A673 (cell line): ENCODE measurements at regions not wholly inside any gene's neighbourhood (a gene's known extent, or its start where the extent isn't known, plus 50 kb on each side); places are given as distances from the start of the nearest gene placed in this dataset.
"Not testable (repeated sequence)": the region's sequence is repeated elsewhere in the genome, so short reads cannot be mapped to it uniquely, and the experiment has no call there.

Experiments used
- BruUV-seq: library from RNA; stranded (reverse); fragments of 400-500 nt; replicated peaks from 2 replicates; lab custom pipeline; 2021; lab: Mats Ljungman, UMichigan
- CTCF ChIA-PET: fragments of 300-600 bp; sonication (Branson Sonifier 250); formaldehyde crosslinking; loops from one replicate; lab custom pipeline; 2022; ENCODE audit warnings: antibody characterized with exemption; lab: Charles Lee
- POLR2A ChIA-PET: fragments of 300-600 bp; sonication (Branson Sonifier 250); formaldehyde crosslinking; loops from one replicate; lab custom pipeline; 2022; ENCODE audit warnings: antibody characterized with exemption; ENCODE audit not compliant: low non-redundant PET; lab: Charles Lee
- DNase-seq: peaks from one replicate; pipeline ENCODE4 v3.0.0-alpha.2; 2015; ENCODE audit warnings: low spot score
- H3K27ac ChIP-seq: fragments of 200-600 bp; sonication (generic); 2 replicates; pipeline ENCODE4 v1.5.1; 2016; ENCODE audit warnings: mixed run types, low read depth, mild to moderate bottlenecking, mixed read lengths, antibody characterized with exemption, low read length; ENCODE audit not compliant: poor library complexity, severe bottlenecking
- H3K27me3 ChIP-seq: fragments of 200-600 bp; sonication (generic); replicated peaks from 2 replicates; pipeline ENCODE4 v1.6.1; 2017; ENCODE audit warnings: mixed run types, low read depth, mild to moderate bottlenecking, mixed read lengths, antibody characterized with exemption, low read length; ENCODE audit not compliant: insufficient read depth, poor library complexity
- H3K36me3 ChIP-seq: fragments of 200-600 bp; sonication (generic); 2 replicates; pipeline ENCODE4 v1.6.1; 2016; ENCODE audit warnings: mixed run types, mild to moderate bottlenecking, mixed read lengths, antibody characterized with exemption, low read length; ENCODE audit not compliant: insufficient read depth, poor library complexity, severe bottlenecking
- H3K4me1 ChIP-seq: fragments of 200-600 bp; sonication (generic); 2 replicates; pipeline ENCODE4 v1.6.1; 2017; ENCODE audit warnings: mixed run types, mild to moderate bottlenecking, mixed read lengths, antibody characterized with exemption, low read length; ENCODE audit not compliant: insufficient read depth, poor library complexity, severe bottlenecking
- H3K4me3 ChIP-seq: fragments of 200-600 bp; sonication (generic); 2 replicates; pipeline ENCODE4 v1.5.1; 2016; ENCODE audit warnings: low read depth, mixed run types, mild to moderate bottlenecking, mixed read lengths, low read length; ENCODE audit not compliant: poor library complexity, severe bottlenecking
- H3K9me3 ChIP-seq: fragments of 200-600 bp; sonication (generic); 2 replicates; pipeline ENCODE4 v1.6.1; 2016; ENCODE audit warnings: mixed run types, low read depth, mild to moderate bottlenecking, mixed read lengths, antibody characterized with exemption, low read length; ENCODE audit not compliant: poor library complexity, severe bottlenecking
- EZH2 ChIP-seq: fragments of 200-600 bp; sonication (generic); IDR thresholded peaks from 2 replicates; pipeline ENCODE4 v1.6.1; 2017; ENCODE audit warnings: borderline replicate concordance, low read depth, mild to moderate bottlenecking, mixed read lengths, antibody characterized with exemption, low read length; ENCODE audit not compliant: poor library complexity, severe bottlenecking
- intact Hi-C: fragments of 100-400 bp; cut with micrococcal nuclease; formaldehyde crosslinking; loops from one replicate; pipeline ENCODE4 v1.10.0; 2022; ENCODE audit not compliant: unreplicated experiment
- TF ChIP-seq, protein P1 (sequence below): fragments of 300-800, 200-600 bp; sonication (generic); conservative IDR thresholded peaks from 2 replicates; pipeline ENCODE4 v1.5.1; 2017; ENCODE audit warnings: low read depth, mild to moderate bottlenecking, antibody characterized with exemption, low read length, moderate library complexity, mixed read lengths

DNA sequence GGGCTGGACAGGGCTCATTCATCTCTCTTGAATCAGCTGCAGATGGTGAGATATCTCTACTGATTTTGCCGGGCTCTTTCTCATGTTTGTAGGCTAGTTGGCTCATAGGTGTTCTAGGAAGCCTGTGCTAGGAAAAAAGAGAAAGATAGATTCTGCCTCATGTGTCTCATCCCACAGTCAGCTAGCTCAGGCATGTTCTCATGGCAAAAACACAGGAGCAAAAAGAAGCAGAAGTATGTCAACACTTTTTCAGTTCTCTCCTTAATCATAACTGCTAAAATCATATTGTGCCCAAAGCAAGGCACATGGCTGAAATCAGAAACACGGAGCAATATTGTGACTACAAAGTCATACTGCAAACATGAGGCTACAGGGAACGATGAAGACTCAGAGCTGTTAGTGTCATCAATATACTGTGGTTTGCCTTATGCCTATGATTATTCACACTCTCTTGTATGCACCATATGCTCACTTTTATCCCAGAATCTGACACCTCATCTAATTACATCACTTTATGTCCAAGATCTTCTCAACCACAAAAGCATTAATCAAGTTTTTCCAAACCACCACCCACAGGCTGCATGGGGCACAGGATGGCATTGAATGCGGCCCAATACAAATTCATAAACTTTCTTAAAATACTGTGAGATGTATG is 571.9 kb upstream of the CNTNAP5 start:
- no TSS peak for BruUV-seq
- no peak overlapping the region for H3K4me3 ChIP-seq
- H3K27ac ChIP-seq = no peak overlapping the region
- ChIA-PET CTCF (no interaction called here), POLR2A (no interaction called here)
- H3K9me3 ChIP-seq = no peaks in the 10 kb centered on the region
- DNase-seq = no peak
- TF ChIP-seq, protein P1, sequence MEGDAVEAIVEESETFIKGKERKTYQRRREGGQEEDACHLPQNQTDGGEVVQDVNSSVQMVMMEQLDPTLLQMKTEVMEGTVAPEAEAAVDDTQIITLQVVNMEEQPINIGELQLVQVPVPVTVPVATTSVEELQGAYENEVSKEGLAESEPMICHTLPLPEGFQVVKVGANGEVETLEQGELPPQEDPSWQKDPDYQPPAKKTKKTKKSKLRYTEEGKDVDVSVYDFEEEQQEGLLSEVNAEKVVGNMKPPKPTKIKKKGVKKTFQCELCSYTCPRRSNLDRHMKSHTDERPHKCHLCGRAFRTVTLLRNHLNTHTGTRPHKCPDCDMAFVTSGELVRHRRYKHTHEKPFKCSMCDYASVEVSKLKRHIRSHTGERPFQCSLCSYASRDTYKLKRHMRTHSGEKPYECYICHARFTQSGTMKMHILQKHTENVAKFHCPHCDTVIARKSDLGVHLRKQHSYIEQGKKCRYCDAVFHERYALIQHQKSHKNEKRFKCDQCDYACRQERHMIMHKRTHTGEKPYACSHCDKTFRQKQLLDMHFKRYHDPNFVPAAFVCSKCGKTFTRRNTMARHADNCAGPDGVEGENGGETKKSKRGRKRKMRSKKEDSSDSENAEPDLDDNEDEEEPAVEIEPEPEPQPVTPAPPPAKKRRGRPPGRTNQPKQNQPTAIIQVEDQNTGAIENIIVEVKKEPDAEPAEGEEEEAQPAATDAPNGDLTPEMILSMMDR = no peak
- no peak for TF ChIP-seq EZH2
- intact Hi-C loops = no loop called here
- no peaks in the 10 kb centered on the region for H3K27me3 ChIP-seq
- H3K4me1 ChIP-seq = no peaks in the 10 kb centered on the region
- H3K36me3 ChIP-seq = no peaks in the 10 kb centered on the region

DNA sequence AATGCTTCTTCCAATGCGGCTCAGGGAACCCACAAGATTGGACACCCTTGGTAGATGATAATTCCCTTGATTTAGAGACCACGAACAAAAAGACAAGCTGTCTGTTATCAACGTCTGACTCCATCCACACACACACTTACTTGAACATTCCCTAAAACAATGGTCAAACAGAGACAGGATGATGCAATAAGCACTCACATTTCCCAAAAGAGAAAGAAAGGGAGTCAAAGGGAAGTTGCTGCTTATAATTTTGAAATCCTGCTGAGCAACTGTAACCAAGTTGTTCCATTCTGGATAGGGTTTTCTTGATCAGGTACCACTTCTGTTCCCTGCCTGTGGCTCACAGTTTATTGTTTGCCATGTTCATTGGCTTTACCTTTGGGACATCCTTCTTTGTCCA is 571.3 kb upstream of the CNTNAP5 start:
- intact Hi-C loops = no loop called here
- ChIA-PET CTCF (no interaction called here), POLR2A (no interaction called here)
- Histone ChIP-seq H3K27ac (no peak overlapping the region), H3K36me3 (no peaks in the 10 kb centered on the region), H3K4me1 (no peaks in the 10 kb centered on the region), H3K27me3 (no peaks in the 10 kb centered on the region), H3K9me3 (no peaks in the 10 kb centered on the region), H3K4me3 (no peak overlapping the region)
- DNase-seq = no peak
- BruUV-seq = no TSS peak
- TF ChIP-seq, protein P1 = no peak
- no peak for TF ChIP-seq EZH2

DNA sequence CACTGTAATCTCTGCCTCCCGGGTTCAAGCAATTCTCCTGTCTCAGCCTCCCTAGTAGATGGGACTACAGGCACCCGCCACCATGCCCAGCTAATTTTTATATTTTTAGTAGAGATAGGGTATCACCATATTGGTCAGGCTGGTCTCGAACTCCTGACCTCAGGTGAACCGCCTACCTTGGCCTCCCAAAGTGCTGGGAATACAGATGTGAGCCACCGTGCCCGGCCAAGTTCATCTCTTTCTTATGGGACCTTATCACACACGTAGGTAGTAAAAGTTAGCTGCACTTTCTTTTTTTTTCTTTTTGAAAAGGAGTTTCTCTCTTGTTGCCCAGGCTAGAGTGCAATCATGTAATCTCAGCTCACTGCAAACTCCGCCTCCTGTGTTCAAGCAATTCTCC is 569.9 kb upstream of the CNTNAP5 start:
- H3K27me3 ChIP-seq, H3K4me1 ChIP-seq, H3K9me3 ChIP-seq, intact Hi-C loops, BruUV-seq, DNase-seq, H3K36me3 ChIP-seq, H3K27ac ChIP-seq, POLR2A ChIA-PET, H3K4me3 ChIP-seq, CTCF ChIA-PET: not testable (repeated sequence)

DNA sequence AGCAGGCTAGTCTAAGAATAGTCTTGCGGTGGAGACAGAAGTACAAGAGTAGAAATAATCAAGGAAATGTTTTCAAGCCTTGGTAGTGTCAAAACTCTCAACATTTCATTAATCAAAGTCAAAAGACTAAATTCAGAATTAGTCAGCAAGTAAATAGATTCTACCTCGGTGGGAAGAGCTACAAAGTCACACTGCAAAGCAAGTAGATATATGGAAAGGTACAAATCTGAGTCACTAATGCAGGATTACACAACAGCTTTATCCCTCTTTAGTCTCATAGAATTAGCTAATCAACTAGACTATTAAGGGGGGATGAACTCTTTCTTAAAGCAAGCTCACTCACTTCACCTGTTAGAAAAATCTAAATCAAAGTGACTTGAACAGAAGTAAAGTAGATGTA is 568.7 kb upstream of the CNTNAP5 start:
- TF ChIP-seq, protein P1 = no peak
- no peak for TF ChIP-seq EZH2
- no peaks in the 10 kb centered on the region for H3K4me1 ChIP-seq
- no peaks in the 10 kb centered on the region for H3K9me3 ChIP-seq
- H3K27me3 ChIP-seq = no peaks in the 10 kb centered on the region
- intact Hi-C loops = no loop called here
- ChIA-PET CTCF (no interaction called here), POLR2A (no interaction called here)
- no peaks in the 10 kb centered on the region for H3K36me3 ChIP-seq
- no peak overlapping the region for H3K27ac ChIP-seq
- no peak overlapping the region for H3K4me3 ChIP-seq
- no peak for DNase-seq
- BruUV-seq = no TSS peak
